ENCODE measurements at regions not wholly inside any gene's neighbourhood (a gene's known extent, or its start where the extent isn't known, plus 50 kb on each side); places are given as distances from the start of the nearest gene placed in this dataset.

DNA sequence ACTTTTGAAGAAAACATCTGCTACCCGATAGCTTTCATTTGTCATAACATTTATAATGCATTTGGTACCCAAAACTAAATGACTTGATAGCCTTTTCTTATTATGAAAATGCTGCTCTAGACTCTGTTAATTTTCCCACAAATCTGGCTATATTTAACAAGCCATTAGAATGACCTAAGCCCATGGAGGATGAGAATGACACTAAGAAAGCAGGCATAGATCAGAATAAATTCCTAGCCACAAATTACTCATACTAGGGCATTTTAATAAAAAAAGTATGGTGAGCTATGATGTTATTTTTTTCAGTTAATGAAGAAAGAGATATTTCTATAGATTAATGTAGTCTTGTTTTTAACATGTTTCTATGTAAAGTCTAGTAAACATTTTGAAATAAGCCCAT lies 1728.3 kb downstream of the SUCLG1 start:
- Histone ChIP-seq H3K36me3 (no peaks in the 10 kb centered on the region), H3K27ac (no peak overlapping the region), H3K9me3 (no peaks in the 10 kb centered on the region), H3K27me3 (no peaks in the 10 kb centered on the region), H3K4me3 (no peak overlapping the region), H3K4me1 (no peaks in the 10 kb centered on the region)
- 88% methylated on average over 1 of the region's 1 CpG for WGBS
- TF ChIP-seq, protein P1, sequence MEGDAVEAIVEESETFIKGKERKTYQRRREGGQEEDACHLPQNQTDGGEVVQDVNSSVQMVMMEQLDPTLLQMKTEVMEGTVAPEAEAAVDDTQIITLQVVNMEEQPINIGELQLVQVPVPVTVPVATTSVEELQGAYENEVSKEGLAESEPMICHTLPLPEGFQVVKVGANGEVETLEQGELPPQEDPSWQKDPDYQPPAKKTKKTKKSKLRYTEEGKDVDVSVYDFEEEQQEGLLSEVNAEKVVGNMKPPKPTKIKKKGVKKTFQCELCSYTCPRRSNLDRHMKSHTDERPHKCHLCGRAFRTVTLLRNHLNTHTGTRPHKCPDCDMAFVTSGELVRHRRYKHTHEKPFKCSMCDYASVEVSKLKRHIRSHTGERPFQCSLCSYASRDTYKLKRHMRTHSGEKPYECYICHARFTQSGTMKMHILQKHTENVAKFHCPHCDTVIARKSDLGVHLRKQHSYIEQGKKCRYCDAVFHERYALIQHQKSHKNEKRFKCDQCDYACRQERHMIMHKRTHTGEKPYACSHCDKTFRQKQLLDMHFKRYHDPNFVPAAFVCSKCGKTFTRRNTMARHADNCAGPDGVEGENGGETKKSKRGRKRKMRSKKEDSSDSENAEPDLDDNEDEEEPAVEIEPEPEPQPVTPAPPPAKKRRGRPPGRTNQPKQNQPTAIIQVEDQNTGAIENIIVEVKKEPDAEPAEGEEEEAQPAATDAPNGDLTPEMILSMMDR (IDR thresholded peaks at IDR 0.05): no peak
- no peak for TF ChIP-seq EP300 (IDR thresholded peaks at IDR 0.05)
- no peak for TF ChIP-seq POLR2AphosphoS5 (IDR thresholded peaks at IDR 0.05)
- no peak for TF ChIP-seq POLR2A (IDR thresholded peaks at IDR 0.05)
- DNase-seq (ENCODE audit: low spot score in 2 of 2): no peak

DNA sequence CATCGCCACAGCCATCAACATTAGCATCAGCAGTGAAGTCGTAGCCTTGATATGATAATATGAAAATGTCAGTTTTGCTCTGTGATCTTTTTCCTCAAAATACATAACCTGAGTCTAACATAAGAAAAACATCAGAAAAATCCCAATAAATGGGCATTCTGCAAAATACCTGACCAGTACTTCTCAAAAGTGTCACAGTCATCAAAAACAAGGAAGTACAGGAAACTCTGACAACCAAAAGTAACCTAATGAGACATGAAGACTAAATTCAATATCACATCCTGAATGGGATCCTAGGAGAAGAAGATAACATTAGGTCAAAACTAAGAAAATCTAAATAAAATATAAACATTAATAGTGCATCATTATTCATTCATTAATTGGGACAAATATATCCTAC lies 1731.0 kb downstream of the SUCLG1 start:
- DNase-seq (ENCODE audit: low spot score in 2 of 2): no peak
- H3K9me3 ChIP-seq: no peaks in the 10 kb centered on the region
- no peak overlapping the region for H3K27ac ChIP-seq
- TF ChIP-seq POLR2AphosphoS5 (IDR thresholded peaks at IDR 0.05) (no peak), EP300 (IDR thresholded peaks at IDR 0.05) (no peak), POLR2A (IDR thresholded peaks at IDR 0.05) (no peak)
- TF ChIP-seq, protein P1 (IDR thresholded peaks at IDR 0.05): no peak
- no peaks in the 10 kb centered on the region for H3K4me1 ChIP-seq
- H3K36me3 ChIP-seq: no peaks in the 10 kb centered on the region
- no peaks in the 10 kb centered on the region for H3K27me3 ChIP-seq
- no peak overlapping the region for H3K4me3 ChIP-seq
- WGBS: 92% methylated on average over 2 of the region's 2 CpGs

DNA sequence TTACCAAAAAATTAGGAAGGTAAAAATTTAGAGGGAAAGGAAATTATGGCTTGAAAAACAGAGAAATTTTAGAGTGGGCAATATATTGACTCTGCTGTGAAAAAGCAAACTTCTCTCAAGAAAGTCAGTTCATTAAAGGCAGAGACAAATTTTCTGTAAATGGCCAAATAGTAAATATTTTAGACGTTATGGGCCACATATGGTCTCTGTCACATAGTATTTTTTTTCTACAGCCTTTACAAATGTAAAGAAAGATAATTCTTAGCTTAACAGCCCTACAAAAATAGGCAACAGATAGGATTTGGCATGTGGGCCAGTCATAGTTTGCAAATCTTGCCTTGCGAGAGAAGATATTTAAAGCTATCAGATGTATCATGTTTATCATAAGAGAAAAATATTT lies 1750.4 kb downstream of the SUCLG1 start:
- DNase-seq (ENCODE audit: low spot score in 2 of 2): no peak
- Histone ChIP-seq H3K4me3 (no peak overlapping the region), H3K36me3 (no peaks in the 10 kb centered on the region), H3K27ac (no peak overlapping the region), H3K4me1 (no peaks in the 10 kb centered on the region), H3K9me3 (no peaks in the 10 kb centered on the region), H3K27me3 (no peaks in the 10 kb centered on the region)
- 73% methylated on average over 2 of the region's 2 CpGs for WGBS
- TF ChIP-seq POLR2AphosphoS5 (IDR thresholded peaks at IDR 0.05) (no peak), POLR2A (IDR thresholded peaks at IDR 0.05) (no peak), EP300 (IDR thresholded peaks at IDR 0.05) (no peak)
- TF ChIP-seq, protein P1 (IDR thresholded peaks at IDR 0.05): no peak

DNA sequence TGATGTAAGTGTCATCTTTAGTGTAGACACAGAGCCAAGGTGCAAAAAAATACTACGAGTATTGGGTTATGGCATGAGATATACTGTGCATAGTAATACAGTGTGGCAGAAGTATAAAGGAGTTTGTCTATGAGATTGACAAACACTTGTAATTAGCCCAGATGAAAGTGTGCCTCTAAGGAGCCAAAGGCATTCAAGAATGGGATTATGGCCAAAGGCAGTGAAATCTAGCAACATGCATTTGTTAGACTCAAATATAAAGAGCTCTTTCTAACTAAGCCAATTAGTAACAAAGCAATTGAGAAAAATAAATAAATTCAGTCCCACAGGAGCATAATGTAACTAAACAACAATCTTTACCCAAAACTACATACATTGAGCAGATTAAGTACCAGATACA lies 1761.8 kb downstream of the SUCLG1 start:
- Histone ChIP-seq H3K27me3 (no peaks in the 10 kb centered on the region), H3K36me3 (no peaks in the 10 kb centered on the region), H3K4me3 (no peak overlapping the region), H3K27ac (no peak overlapping the region), H3K4me1 (no peaks in the 10 kb centered on the region), H3K9me3 (no peaks in the 10 kb centered on the region)
- TF ChIP-seq POLR2A (IDR thresholded peaks at IDR 0.05): no peak
- TF ChIP-seq POLR2AphosphoS5 (IDR thresholded peaks at IDR 0.05): no peak
- no peak for TF ChIP-seq EP300 (IDR thresholded peaks at IDR 0.05)
- TF ChIP-seq, protein P1 (IDR thresholded peaks at IDR 0.05): no peak
- DNase-seq (ENCODE audit: low spot score in 2 of 2): no peak
- WGBS: 30% methylated on average over 1 of the region's 1 CpG

DNA sequence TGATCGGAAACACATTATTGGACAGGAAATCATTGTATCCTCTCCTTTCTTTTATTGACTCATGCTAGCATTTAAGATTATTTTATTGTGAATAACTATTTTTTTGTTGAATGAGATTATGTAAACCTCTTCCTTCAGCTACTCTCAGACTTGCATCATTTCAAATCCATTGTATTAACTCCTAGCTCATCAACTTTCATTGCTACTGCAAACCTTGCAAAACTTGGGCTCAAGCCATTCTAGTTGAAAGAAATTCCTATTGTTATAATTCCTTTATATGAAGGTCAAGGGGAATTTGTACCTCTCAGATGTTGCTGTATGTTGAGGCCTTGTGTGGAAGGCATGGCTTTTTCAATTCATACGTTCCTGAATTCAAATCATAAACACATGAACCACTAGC lies 1764.6 kb downstream of the SUCLG1 start:
- Histone ChIP-seq H3K4me3 (no peak overlapping the region), H3K27ac (no peak overlapping the region), H3K27me3 (no peaks in the 10 kb centered on the region), H3K36me3 (no peaks in the 10 kb centered on the region), H3K9me3 (no peaks in the 10 kb centered on the region), H3K4me1 (no peaks in the 10 kb centered on the region)
- no peak for DNase-seq (ENCODE audit: low spot score in 2 of 2)
- no peak for TF ChIP-seq POLR2A (IDR thresholded peaks at IDR 0.05)
- no peak for TF ChIP-seq EP300 (IDR thresholded peaks at IDR 0.05)
- TF ChIP-seq POLR2AphosphoS5 (IDR thresholded peaks at IDR 0.05): no peak
- TF ChIP-seq, protein P1 (IDR thresholded peaks at IDR 0.05): no peak
- WGBS: 70% methylated on average over 2 of the region's 2 CpGs
